Neural progenitor cell (in vitro differentiated cells): ENCODE measurements at regions not wholly inside any gene's neighbourhood (a gene's known extent, or its start where the extent isn't known, plus 50 kb on each side); places are given as distances from the start of the nearest gene placed in this dataset.

Experiments
- CTCF ChIP-seq: fragments of 200-600 bp; sonication (generic); IDR thresholded peaks from 2 replicates; pipeline ENCODE4 v1.5.1; 2017; ENCODE audit warnings: antibody characterized with exemption, mild to moderate bottlenecking
- EZH2 ChIP-seq: fragments of 200-600 bp; sonication (generic); IDR thresholded peaks from 2 replicates; pipeline ENCODE4 v1.6.1; 2017; ENCODE audit warnings: antibody characterized with exemption, mild to moderate bottlenecking, moderate library complexity
- EZH2phosphoT487 ChIP-seq: fragments of 200-600 bp; sonication (generic); IDR thresholded peaks from 2 replicates; pipeline ENCODE4 v1.6.1; 2017; ENCODE audit warnings: antibody characterized with exemption

GRCh38 chr2:64748561-64748960, 94.8 kb upstream of the SERTAD2 start:
- no peak for TF ChIP-seq CTCF
- no peak for TF ChIP-seq EZH2phosphoT487
- no peak for TF ChIP-seq EZH2
